ENCODE measurements at regions not wholly inside any gene's neighbourhood (a gene's known extent, or its start where the extent isn't known, plus 50 kb on each side); places are given as distances from the start of the nearest gene placed in this dataset.

- Histone ChIP-seq H3K4me3 (no peak overlapping the region), H3K4me1 (no peaks in the 10 kb centered on the region), H3K36me3 (ENCODE audit: insufficient read depth in 1 of 2, low read depth in 1 of 2) (no peaks in the 10 kb centered on the region), H3K27ac (no peak overlapping the region), H3K9me3 (no peaks in the 10 kb centered on the region), H3K27me3 (ENCODE audit: insufficient read depth in 3 of 3, low read length in 2 of 3) (no peaks in the 10 kb centered on the region)
- ATAC-seq, result no peak
- DNase-seq, result no peak
- WGBS, 3 donors, result 60 to 69% (median 66%) methylated on average over 5 of the region's 5 CpGs
- intact Hi-C loops (cut with DNase I), result no loop called here
- TF ChIP-seq CTCF (IDR thresholded peaks at IDR 0.05), result no peak
These were observed 400.4 kb downstream of the BTBD3 start for GRCh38 chr20:12318043-12318442.

- Histone ChIP-seq H3K36me3 (ENCODE audit: insufficient read depth in 1 of 2, low read depth in 1 of 2) (no peaks in the 10 kb centered on the region), H3K9me3 (no peaks in the 10 kb centered on the region), H3K27ac (no peak overlapping the region), H3K4me3 (no peak overlapping the region), H3K27me3 (ENCODE audit: insufficient read depth in 3 of 3, low read length in 2 of 3) (no peaks in the 10 kb centered on the region), H3K4me1 (no peaks in the 10 kb centered on the region)
- 19 to 25% (median 24%) methylated on average over 2 of the region's 2 CpGs for WGBS, 3 donors
- ATAC-seq, result no peak
- TF ChIP-seq CTCF (IDR thresholded peaks at IDR 0.05), result no peak
- DNase-seq, result no peak
- intact Hi-C loops (cut with DNase I), result no loop called here
These were observed 404.0 kb downstream of the BTBD3 start for GRCh38 chr20:12321736-12322135.

DNA sequence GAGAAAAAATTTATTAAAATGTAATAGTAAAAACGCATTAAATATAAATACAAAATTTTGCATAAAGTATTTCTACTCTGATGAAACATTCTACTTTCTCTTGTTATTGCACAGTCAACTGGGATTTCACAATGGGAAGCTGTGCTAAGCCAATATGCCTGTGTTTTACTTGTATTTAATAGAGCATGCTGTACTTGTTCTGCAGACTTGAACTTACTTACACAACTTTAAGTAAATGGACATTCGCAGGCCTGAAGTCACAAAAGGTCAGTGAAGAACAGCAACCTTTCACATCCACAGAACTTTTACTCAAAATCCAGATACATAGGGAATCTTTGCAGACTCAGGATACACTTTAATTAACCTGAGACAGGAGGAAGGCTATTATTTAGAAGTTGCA, 409.5 kb downstream of the BTBD3 start:
- 95 to 96% (median 95%) methylated on average over 2 of the region's 2 CpGs for WGBS, 3 donors
- no peaks in the 10 kb centered on the region for H3K27me3 ChIP-seq (ENCODE audit: insufficient read depth in 3 of 3, low read length in 2 of 3)
- no peak for TF ChIP-seq CTCF (IDR thresholded peaks at IDR 0.05)
- H3K4me1 ChIP-seq, result no peaks in the 10 kb centered on the region
- intact Hi-C loops (cut with DNase I), result no loop called here
- ATAC-seq (no peak), DNase-seq (no peak)
- H3K36me3 ChIP-seq (ENCODE audit: insufficient read depth in 1 of 2, low read depth in 1 of 2), result no peaks in the 10 kb centered on the region
- no peak overlapping the region for H3K27ac ChIP-seq
- no peak overlapping the region for H3K4me3 ChIP-seq
- H3K9me3 ChIP-seq, result no peaks in the 10 kb centered on the region

DNA sequence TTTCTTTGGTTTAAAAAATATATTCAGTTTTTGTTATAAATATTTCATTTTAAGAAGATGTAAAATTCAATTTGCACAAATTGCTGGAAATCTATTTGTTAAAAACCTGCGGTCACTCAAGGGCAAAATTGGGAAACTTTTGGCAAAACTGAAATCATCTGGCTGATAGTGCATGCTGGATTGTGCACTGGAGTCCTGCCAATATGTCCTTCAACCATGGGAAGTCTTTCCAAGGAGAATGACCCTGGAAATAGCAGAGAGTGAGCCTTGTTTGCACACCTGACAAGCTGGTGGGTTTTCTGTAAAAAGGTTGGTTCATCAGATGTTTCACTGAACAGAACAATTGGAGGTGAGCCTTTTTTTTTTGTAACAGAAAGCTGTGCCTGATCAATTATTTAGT, 413.5 kb downstream of the BTBD3 start:
- intact Hi-C loops (cut with DNase I), result loop anchor here in 1 of 2 donors (10.0 kb wide), 1 partner anchor 64 kb away; no protein-coding TSS in a partner anchor
- Histone ChIP-seq H3K36me3 (ENCODE audit: insufficient read depth in 1 of 2, low read depth in 1 of 2) (no peaks in the 10 kb centered on the region), H3K4me1 (no peaks in the 10 kb centered on the region), H3K4me3 (no peak overlapping the region), H3K27me3 (ENCODE audit: insufficient read depth in 3 of 3, low read length in 2 of 3) (no peaks in the 10 kb centered on the region), H3K27ac (no peak overlapping the region), H3K9me3 (no peaks in the 10 kb centered on the region)
- ATAC-seq (no peak), DNase-seq (no peak)
- no peak for TF ChIP-seq CTCF (IDR thresholded peaks at IDR 0.05)
- 46 to 70% (median 49%) methylated on average over 1 of the region's 1 CpG for WGBS, 3 donors

DNA sequence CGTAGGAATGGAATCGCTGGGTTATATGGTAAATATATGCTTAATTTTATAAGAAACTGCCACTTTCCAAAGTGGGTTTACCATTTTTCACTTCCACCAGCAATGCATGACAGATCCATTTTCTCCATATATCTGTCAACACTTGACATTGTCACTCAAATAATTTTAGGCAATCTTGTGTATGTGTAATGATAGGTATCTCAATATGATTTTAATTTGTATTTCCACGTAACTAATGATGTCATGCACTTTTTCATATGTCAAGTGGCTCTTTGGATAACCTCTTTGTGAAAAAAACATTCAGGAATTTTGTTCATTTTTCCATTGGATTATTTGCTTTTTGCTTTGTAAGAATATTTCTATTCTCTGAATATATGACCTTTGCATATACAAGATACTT, 419.9 kb downstream of the BTBD3 start:
- H3K4me3 ChIP-seq, result no peak overlapping the region
- ATAC-seq, result no peak
- no peak for TF ChIP-seq CTCF (IDR thresholded peaks at IDR 0.05)
- 81 to 95% (median 94%) methylated on average over 3 of the region's 3 CpGs for WGBS, 3 donors
- no peaks in the 10 kb centered on the region for H3K4me1 ChIP-seq
- no peaks in the 10 kb centered on the region for H3K9me3 ChIP-seq
- H3K27ac ChIP-seq, result no peak overlapping the region
- no peak for DNase-seq
- no peaks in the 10 kb centered on the region for H3K36me3 ChIP-seq (ENCODE audit: insufficient read depth in 1 of 2, low read depth in 1 of 2)
- intact Hi-C loops (cut with DNase I), result loop anchor here in 1 of 2 donors (10.0 kb wide), 1 partner anchor 57 kb away; no protein-coding TSS in a partner anchor
- H3K27me3 ChIP-seq (ENCODE audit: insufficient read depth in 3 of 3, low read length in 2 of 3), result no peaks in the 10 kb centered on the region
